ENCODE measurements at regions not wholly inside any gene's neighbourhood (a gene's known extent, or its start where the extent isn't known, plus 50 kb on each side); places are given as distances from the start of the nearest gene placed in this dataset.
A peak's percentile ranks its signal among the peaks of the same experiment; 100 is the strongest.

DNA sequence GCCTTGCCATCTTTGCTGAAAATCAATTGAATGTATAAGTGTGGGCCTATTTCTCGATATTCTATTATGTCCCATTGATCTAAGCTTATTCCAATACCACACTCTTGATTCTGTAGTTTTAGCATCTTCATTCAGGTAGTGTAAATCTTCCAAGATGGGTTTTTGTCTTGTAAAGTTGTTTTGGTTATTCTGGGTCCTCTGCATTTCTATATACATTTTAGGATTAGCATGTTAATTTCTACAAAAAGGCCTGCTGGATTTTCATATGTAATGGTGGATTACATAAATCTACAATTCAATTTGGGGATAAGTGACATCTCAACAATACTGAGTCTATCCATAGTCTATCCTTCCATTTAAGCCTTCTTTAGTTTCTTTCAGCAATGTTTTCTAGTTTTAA is 86.0 kb upstream of the ANO4 start:
- WGBS, 2 experiments (ENCODE audit: insufficient coverage in 2 of 2) = no CpG with 5 or more reads among the region's 1 CpG
- Histone ChIP-seq H3K4me1 (ENCODE audit: control insufficient read depth, insufficient read depth, low read length, poor library complexity, severe bottlenecking) (peaks cover 4% of the 10 kb centered on the region), H3K36me3 (ENCODE audit: control insufficient read depth, insufficient read depth, low read length) (no peaks in the 10 kb centered on the region), H3K27ac (ENCODE audit: low read depth, low read length, severe bottlenecking) (no peak overlapping the region), H3K4me3 (ENCODE audit: extremely low read depth, insufficient read depth, low read length, poor library complexity, severe bottlenecking) (no peak overlapping the region), H3K9me3 (ENCODE audit: control insufficient read depth, low read length) (no peaks in the 10 kb centered on the region)

DNA sequence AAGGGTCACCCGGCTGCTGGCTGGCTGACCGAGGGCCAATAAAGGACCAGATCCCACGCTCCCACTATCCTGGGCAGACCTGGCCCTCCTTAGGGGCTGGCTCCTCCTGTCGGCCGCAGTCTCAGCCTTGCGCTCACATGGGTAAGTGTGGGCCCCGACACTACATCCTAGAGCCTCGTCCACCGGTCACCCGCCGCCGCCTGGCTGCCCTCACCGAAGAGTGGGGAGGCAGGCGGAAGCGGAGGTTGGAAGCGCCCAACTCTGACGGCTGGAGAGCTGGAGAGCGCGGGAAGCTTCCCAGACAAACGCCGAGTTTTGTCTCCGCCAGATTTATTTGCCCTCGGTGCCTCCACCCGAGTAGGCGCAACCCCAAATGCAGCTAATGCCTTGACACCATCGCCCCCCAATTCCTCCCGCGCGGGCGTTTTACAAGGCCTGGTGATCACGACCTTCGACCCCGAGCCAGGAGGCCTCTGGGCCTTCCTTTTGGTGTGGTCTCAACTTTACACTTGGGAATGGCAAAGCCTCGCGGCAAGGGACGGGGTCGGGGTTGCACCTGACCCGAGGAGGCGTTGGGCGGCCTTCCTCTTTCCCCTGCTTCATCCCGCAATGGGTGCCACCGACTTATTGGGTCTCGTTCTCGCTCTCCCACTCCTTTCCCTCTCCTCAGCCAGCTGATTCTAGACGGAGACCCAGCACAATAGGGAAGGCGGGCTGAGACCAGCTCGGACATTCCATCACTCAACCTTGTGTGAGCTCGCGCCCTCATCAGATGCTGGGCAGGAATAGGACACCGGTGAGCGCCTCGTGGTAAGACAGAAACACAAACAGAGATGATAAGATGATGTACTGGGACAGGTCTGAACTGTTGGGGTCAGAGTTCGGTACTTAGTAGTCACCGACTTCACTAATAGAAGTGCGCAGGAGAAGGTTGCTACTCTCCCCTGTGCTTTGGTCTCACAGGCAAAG is 78.3 kb upstream of the ANO4 start:
- H3K9me3 ChIP-seq (ENCODE audit: control insufficient read depth, low read length) = no peaks in the 10 kb centered on the region
- peaks cover 22% of the 10 kb centered on the region for H3K4me1 ChIP-seq (ENCODE audit: control insufficient read depth, insufficient read depth, low read length, poor library complexity, severe bottlenecking)
- WGBS, 2 experiments (ENCODE audit: insufficient coverage in 2 of 2) = 89 to 91% methylated on average over 37 to 55 of the region's 55 CpGs
- H3K27ac ChIP-seq (ENCODE audit: low read depth, low read length, severe bottlenecking) = no peak overlapping the region
- peak overlapping the region; percentile 71 for H3K4me3 ChIP-seq (ENCODE audit: extremely low read depth, insufficient read depth, low read length, poor library complexity, severe bottlenecking)
- H3K36me3 ChIP-seq (ENCODE audit: control insufficient read depth, insufficient read depth, low read length) = no peaks in the 10 kb centered on the region

DNA sequence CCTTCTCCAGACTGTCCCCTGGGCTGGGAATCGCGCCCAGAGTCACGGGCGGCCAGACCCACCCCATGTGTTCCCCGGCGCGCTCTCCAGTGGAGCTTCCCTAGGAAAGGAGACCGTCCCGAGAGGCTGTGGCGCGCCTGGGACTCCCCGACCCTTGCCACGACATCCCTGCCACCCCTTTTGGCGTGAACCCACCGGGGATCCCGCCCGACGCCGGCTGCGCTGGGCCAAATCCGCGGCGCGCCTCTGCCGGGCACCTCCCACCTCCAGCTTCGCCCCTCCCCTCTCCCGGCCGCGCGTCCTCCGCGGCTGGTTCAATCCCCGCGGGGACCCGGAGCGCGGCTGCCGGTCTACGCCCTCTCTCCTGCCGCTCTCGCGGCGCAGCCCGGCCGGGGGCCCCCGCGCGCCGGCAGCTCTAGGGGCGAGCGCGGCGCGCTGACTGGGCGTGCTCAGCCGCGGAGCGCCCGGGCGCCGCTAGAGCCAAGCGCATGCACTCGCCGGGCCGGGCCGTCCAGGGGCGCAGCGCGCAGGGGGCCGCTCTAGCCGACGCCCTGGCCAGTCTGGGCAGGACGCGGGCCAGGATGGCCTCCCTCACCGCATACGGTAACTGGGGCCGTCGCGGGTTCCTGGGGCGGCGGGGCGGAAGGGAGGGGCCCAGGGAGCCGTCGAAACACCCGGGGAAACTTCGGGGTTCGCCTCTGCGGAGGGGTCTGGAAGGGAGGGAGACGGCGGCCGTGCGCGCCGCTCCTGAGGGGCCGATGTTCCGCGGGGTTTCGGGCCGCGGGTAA is 77.4 kb upstream of the ANO4 start:
- Histone ChIP-seq H3K9me3 (ENCODE audit: control insufficient read depth, low read length) (no peaks in the 10 kb centered on the region), H3K4me3 (ENCODE audit: extremely low read depth, insufficient read depth, low read length, poor library complexity, severe bottlenecking) (peak overlapping the region; percentile 71), H3K4me1 (ENCODE audit: control insufficient read depth, insufficient read depth, low read length, poor library complexity, severe bottlenecking) (peaks cover 30% of the 10 kb centered on the region), H3K27ac (ENCODE audit: low read depth, low read length, severe bottlenecking) (peak overlapping the region; percentile 77), H3K36me3 (ENCODE audit: control insufficient read depth, insufficient read depth, low read length) (no peaks in the 10 kb centered on the region)
- WGBS, 2 experiments (ENCODE audit: insufficient coverage in 2 of 2) = 3 to 4% methylated on average over 61 to 90 of the region's 100 CpGs

DNA sequence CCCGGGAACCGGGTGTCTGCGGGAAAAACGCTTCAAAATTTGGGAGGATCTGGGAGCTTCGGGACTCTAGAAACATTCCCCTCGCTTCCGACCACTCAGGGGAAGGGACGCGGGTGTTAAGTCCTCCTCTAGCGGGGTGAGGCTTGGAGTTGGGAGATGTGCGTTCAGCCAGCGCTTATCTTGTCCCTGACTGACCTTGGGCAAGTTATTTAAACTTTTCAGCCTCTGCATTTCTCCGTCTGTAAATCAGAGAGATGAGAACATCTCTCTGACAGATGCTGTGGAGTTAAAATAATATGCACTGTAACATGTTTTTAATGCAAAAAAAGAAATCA is 76.9 kb upstream of the ANO4 start:
- Histone ChIP-seq H3K4me3 (ENCODE audit: extremely low read depth, insufficient read depth, low read length, poor library complexity, severe bottlenecking) (peak overlapping the region; percentile 71), H3K9me3 (ENCODE audit: control insufficient read depth, low read length) (no peaks in the 10 kb centered on the region), H3K36me3 (ENCODE audit: control insufficient read depth, insufficient read depth, low read length) (no peaks in the 10 kb centered on the region), H3K4me1 (ENCODE audit: control insufficient read depth, insufficient read depth, low read length, poor library complexity, severe bottlenecking) (peaks cover 36% of the 10 kb centered on the region), H3K27ac (ENCODE audit: low read depth, low read length, severe bottlenecking) (peak overlapping the region; percentile 77)
- 0 to 3% methylated on average over 7 of the region's 13 CpGs for WGBS, 2 experiments (ENCODE audit: insufficient coverage in 2 of 2)

DNA sequence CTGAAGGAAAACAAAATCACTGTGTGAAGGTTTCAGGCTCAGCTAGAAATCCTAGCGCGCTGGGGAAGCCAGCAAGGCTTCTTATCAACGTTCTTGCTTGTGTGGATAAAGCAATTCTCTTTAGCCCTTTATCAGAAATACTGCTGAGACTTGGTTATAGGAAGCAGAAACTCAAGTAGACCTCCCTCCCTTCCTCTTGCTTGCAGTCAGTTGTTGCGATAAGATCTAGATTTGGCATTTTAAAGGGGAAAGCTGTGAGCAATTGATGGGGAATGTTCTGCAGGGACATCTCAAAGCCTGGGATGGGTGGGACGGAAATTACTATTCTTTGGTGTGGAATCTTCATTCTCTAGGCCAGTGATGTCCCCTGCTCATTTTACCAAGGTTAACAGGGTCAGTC is 76.4 kb upstream of the ANO4 start:
- WGBS, 2 experiments (ENCODE audit: insufficient coverage in 2 of 2) = 23% methylated on average over 3 of the region's 5 CpGs; no CpG with 5 or more reads in 1 of the 2 experiments
- no peaks in the 10 kb centered on the region for H3K36me3 ChIP-seq (ENCODE audit: control insufficient read depth, insufficient read depth, low read length)
- peak overlapping the region; percentile 71 for H3K4me3 ChIP-seq (ENCODE audit: extremely low read depth, insufficient read depth, low read length, poor library complexity, severe bottlenecking)

DNA sequence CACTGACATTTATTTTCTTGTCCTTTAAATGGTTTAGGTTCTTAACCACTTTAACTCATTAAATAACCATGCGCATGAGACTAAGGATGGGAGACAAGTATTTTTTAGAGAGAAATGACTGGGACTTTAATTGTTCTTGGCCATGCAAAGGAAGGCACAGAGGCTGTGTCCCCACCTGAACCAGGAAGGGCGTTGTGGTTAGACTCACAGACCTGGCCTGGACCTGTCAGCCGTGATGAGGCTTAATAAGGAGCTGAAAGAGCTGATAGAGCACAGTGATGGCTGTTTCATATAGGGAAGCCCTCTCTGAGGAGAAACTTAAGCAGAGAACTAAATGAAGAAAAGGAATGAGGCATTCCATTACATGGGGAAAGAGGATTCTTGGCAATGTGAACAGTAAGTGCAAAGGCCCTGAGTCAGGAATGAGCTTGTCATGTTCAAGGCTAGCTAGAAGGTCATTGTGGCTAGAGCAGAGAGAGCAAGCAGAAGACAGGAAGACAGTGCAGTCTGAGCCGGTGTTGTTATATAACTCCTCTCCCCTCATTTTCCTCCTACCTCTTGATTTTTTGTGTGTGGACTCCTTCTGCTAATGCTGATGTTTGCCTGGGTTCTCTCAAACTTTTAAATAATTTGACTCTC is 74.4 kb upstream of the ANO4 start:
- Histone ChIP-seq H3K27ac (ENCODE audit: low read depth, low read length, severe bottlenecking) (no peak overlapping the region), H3K4me3 (ENCODE audit: extremely low read depth, insufficient read depth, low read length, poor library complexity, severe bottlenecking) (no peak overlapping the region), H3K9me3 (ENCODE audit: control insufficient read depth, low read length) (no peaks in the 10 kb centered on the region), H3K4me1 (ENCODE audit: control insufficient read depth, insufficient read depth, low read length, poor library complexity, severe bottlenecking) (peaks cover 46% of the 10 kb centered on the region), H3K36me3 (ENCODE audit: control insufficient read depth, insufficient read depth, low read length) (peaks cover 6% of the 10 kb centered on the region)
- 90 to 100% methylated on average over 2 to 3 of the region's 4 CpGs for WGBS, 2 experiments (ENCODE audit: insufficient coverage in 2 of 2)

More for the DNA sequence above, 76.4 kb upstream of the ANO4 start:
- Histone ChIP-seq H3K27ac (ENCODE audit: low read depth, low read length, severe bottlenecking) (peak overlapping the region; percentile 77), H3K9me3 (ENCODE audit: control insufficient read depth, low read length) (no peaks in the 10 kb centered on the region), H3K4me1 (ENCODE audit: control insufficient read depth, insufficient read depth, low read length, poor library complexity, severe bottlenecking) (peaks cover 41% of the 10 kb centered on the region)

DNA sequence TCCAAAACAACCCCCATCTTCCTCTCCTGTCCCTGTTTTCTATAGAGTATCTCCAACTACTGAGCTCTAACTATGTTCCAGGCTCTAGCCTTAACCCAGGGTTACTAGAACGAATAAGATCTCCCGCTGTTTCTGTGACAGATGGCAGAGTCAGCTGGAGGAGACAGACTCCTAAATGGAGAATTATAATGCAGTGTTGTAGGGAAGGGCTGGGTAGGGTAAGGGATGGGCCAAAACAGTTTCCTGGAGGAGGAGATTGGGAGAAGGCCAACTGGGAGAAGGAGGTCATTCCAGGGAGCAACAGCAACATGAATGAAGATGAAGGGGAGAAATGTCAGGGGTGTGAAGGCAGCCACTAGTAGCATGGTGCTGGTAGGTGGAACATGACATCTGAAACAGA is 73.4 kb upstream of the ANO4 start:
- peaks cover 6% of the 10 kb centered on the region for H3K36me3 ChIP-seq (ENCODE audit: control insufficient read depth, insufficient read depth, low read length)
- H3K4me1 ChIP-seq (ENCODE audit: control insufficient read depth, insufficient read depth, low read length, poor library complexity, severe bottlenecking) = peaks cover 46% of the 10 kb centered on the region
- H3K27ac ChIP-seq (ENCODE audit: low read depth, low read length, severe bottlenecking) = no peak overlapping the region
- no peak overlapping the region for H3K4me3 ChIP-seq (ENCODE audit: extremely low read depth, insufficient read depth, low read length, poor library complexity, severe bottlenecking)
- no peaks in the 10 kb centered on the region for H3K9me3 ChIP-seq (ENCODE audit: control insufficient read depth, low read length)
- whole genome bisulfite sequencing, 2 experiments (ENCODE audit: insufficient coverage in 2 of 2) = 72 to 100% methylated on average over 1 to 2 of the region's 2 CpGs

DNA sequence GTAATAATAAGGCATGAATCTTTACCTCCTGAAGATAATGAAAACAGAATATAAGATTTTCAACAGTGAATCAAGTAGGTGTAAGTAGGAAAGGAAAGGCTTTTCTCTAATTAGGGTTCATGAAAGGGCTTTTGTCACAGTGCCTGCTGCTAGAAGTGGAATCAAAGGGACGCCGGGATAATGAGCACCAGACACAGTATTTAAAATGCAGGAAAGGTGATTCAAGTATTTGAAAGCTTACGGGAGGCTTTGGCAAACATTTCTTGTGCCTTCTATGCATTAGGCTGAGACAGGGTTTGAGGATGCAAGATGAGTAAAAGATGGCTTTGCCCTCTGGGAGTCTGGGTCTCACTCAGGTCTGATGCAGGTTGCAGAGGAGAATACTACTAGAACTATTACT is 70.5 kb upstream of the ANO4 start:
- H3K9me3 ChIP-seq (ENCODE audit: control insufficient read depth, low read length) = no peaks in the 10 kb centered on the region
- H3K27ac ChIP-seq (ENCODE audit: low read depth, low read length, severe bottlenecking) = no peak overlapping the region
- 78 to 83% methylated on average over 3 of the region's 3 CpGs for WGBS, 2 experiments (ENCODE audit: insufficient coverage in 2 of 2)
- peaks cover 38% of the 10 kb centered on the region for H3K4me1 ChIP-seq (ENCODE audit: control insufficient read depth, insufficient read depth, low read length, poor library complexity, severe bottlenecking)
- H3K4me3 ChIP-seq (ENCODE audit: extremely low read depth, insufficient read depth, low read length, poor library complexity, severe bottlenecking) = no peak overlapping the region
- H3K36me3 ChIP-seq (ENCODE audit: control insufficient read depth, insufficient read depth, low read length) = peaks cover 6% of the 10 kb centered on the region

DNA sequence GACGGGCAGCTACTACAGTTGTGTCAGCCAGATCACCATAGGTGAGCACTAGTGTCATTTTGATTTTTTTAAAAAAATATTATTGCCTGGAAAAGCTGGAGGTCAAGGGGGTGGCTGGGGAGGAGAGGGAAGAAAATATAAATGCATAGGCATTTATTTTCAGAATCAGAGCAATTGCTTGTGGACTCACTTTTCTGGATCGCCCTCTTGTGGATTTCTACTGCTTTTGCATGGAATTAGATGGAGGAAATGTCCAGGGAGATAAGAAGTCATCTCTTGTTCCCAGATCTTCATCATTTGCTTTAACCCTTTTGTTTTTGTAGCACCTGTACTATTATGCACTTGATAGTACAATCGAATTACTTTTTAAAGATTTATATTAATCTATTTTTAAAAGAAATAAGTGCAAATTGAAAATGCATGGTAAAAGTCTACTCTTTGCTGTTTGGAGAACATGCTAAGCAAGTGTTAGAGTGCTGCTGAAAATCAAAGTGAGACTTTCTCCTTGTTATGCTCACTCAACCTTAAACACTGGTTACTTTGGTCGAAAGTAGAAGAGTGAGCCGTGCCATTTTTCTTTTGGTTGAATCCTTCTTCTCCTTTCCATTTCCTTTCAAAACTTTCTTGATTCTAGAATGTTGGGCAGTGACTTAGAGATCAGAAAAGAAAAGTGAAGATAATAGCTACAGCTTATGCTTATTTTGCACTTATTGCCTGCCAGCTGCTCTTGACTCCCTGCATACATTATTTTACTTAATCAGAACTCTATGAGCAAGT is 60.6 kb upstream of the ANO4 start:
- Histone ChIP-seq H3K4me3 (ENCODE audit: extremely low read depth, insufficient read depth, low read length, poor library complexity, severe bottlenecking) (no peak overlapping the region), H3K9me3 (ENCODE audit: control insufficient read depth, low read length) (no peaks in the 10 kb centered on the region), H3K36me3 (ENCODE audit: control insufficient read depth, insufficient read depth, low read length) (peaks cover 26% of the 10 kb centered on the region), H3K4me1 (ENCODE audit: control insufficient read depth, insufficient read depth, low read length, poor library complexity, severe bottlenecking) (no peaks in the 10 kb centered on the region), H3K27ac (ENCODE audit: low read depth, low read length, severe bottlenecking) (no peak overlapping the region)
- WGBS, 2 experiments (ENCODE audit: insufficient coverage in 2 of 2) = 58 to 93% methylated on average over 2 of the region's 5 CpGs

DNA sequence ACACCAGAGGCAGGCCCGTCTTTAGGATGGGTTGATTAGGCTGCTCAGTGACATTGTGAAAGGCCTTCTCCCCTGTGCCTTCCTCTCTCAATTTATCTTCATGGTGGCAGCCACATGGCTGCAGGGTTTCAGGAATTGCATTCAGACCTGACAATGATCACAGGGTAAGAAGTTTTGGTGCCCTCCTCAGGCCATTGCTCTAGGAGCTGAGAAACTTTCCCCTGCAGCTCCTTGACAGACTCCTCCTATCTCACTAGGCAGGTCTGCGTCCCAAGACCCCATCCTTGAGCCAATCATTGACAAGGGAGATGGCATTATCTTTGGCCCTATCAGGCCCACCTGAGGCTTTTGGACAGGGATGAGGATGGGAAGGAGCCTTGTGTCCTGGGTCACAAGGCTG is 57.4 kb upstream of the ANO4 start:
- Histone ChIP-seq H3K9me3 (ENCODE audit: control insufficient read depth, low read length) (no peaks in the 10 kb centered on the region), H3K4me1 (ENCODE audit: control insufficient read depth, insufficient read depth, low read length, poor library complexity, severe bottlenecking) (no peaks in the 10 kb centered on the region), H3K4me3 (ENCODE audit: extremely low read depth, insufficient read depth, low read length, poor library complexity, severe bottlenecking) (no peak overlapping the region), H3K27ac (ENCODE audit: low read depth, low read length, severe bottlenecking) (no peak overlapping the region), H3K36me3 (ENCODE audit: control insufficient read depth, insufficient read depth, low read length) (peaks cover 44% of the 10 kb centered on the region)
- 100% methylated on average over 1 of the region's 2 CpGs; no CpG with 5 or more reads in 1 of the 2 experiments for WGBS, 2 experiments (ENCODE audit: insufficient coverage in 2 of 2)
